NT2/D1 (cell line): ENCODE measurements at regions not wholly inside any gene's neighbourhood (a gene's known extent, or its start where the extent isn't known, plus 50 kb on each side); places are given as distances from the start of the nearest gene placed in this dataset.

Experiments
- YY1 ChIP-seq: IDR thresholded peaks from 2 replicates; pipeline ENCODE4 v1.6.1; 2011; ENCODE audit not compliant: insufficient read length, insufficient read depth
- ZNF274 ChIP-seq: IDR thresholded peaks from 2 replicates; pipeline ENCODE4 v1.6.1; 2011; ENCODE audit warnings: mild to moderate bottlenecking, low read depth, low read length

GRCh38 chr1:209363112-209363511 lies 220.4 kb upstream of the CAMK1G start:
- no peak for TF ChIP-seq ZNF274
- no peak for TF ChIP-seq YY1
